Erythroblast (primary cell): ENCODE measurements at regions not wholly inside any gene's neighbourhood (a gene's known extent, or its start where the extent isn't known, plus 50 kb on each side); places are given as distances from the start of the nearest gene placed in this dataset.

Experiments
- GATA1 ChIP-seq: IDR thresholded peaks from 2 replicates; pipeline ENCODE4 v1.6.1; 2011; ENCODE audit warnings: low read depth, mild to moderate bottlenecking, control low read depth, low read length, moderate library complexity
- POLR2A ChIP-seq: IDR thresholded peaks from 2 replicates; pipeline ENCODE4 v1.6.1; 2011; ENCODE audit warnings: mild to moderate bottlenecking, low read length

DNA sequence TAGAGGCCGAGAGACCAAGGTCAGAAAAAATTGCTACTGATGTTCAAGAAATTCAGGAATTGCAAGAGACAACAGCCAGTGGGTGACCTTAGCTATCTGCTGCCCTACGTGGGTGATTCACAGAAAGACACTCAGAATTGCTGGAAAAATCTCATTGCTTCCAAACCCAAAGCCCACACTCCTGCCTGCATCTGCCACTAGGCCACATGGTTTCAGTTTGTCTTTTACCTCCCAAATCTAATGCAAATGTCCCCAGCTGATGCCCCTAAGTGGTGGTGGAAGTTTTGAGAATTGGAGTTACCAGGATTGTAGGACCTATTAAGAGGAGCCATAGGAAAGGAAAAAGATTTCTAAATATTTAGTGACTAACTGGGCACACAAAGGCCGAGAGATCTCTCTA lies 341.5 kb upstream of the CHRM3 start:
- no peak for TF ChIP-seq POLR2A
- TF ChIP-seq GATA1 = no peak
